Esophagus muscularis mucosa (tissue), 4 donors: ENCODE measurements at regions not wholly inside any gene's neighbourhood (a gene's known extent, or its start where the extent isn't known, plus 50 kb on each side); places are given as distances from the start of the nearest gene placed in this dataset.

Source experiments
- DNase-seq: peaks from one replicate; pipeline ENCODE4 v3.0.0-alpha.2; 2017; ENCODE audit errors: extremely low spot score
- H3K27ac ChIP-seq, 4 donors: fragments of 200-600 bp; sonication (generic); replicated peaks in 1 of 4; 1 replicate in 3 of 4; 2 replicates in 1 of 4; pipeline ENCODE4 v1.5.1; 2016 to 2019; ENCODE audit warnings: mild to moderate bottlenecking in 1 of 4
- H3K27me3 ChIP-seq, 4 donors: fragments of 200-600 bp; sonication (generic); one replicate each; pipeline versions ENCODE4 v1.5.1 to v1.6.0; 2016 to 2019
- H3K36me3 ChIP-seq, 4 donors: fragments of 200-600 bp; sonication (generic); one replicate each; pipeline ENCODE4 v1.5.1; 2016 to 2019
- H3K4me1 ChIP-seq, 4 donors: fragments of 200-600 bp; sonication (generic); one replicate each; pipeline ENCODE4 v1.5.1; 2016 to 2019
- H3K4me3 ChIP-seq, 4 donors: fragments of 200-600 bp; sonication (generic); 1 replicate in 2 of 4; 2 replicates in 2 of 4; pipeline ENCODE4 v1.5.1; 2016 to 2019; ENCODE audit warnings: mild to moderate bottlenecking in 4 of 4, moderate library complexity in 1 of 4
- H3K9me3 ChIP-seq, 4 donors: fragments of 200-600 bp; sonication (generic); 1 replicate in 3 of 4; 2 replicates in 1 of 4; pipeline ENCODE4 v1.5.1; 2016 to 2019
- EP300 ChIP-seq: sonication (generic); formaldehyde crosslinking; IDR thresholded peaks from one replicate; pipeline ENCODE4 v1.6.1; 2017; ENCODE audit warnings: antibody characterized with exemption
- POLR2A ChIP-seq: fragments of 450-650 bp; IDR thresholded peaks from one replicate; pipeline ENCODE4 v1.6.1; 2017; ENCODE audit warnings: antibody characterized with exemption, moderate library complexity, mild to moderate bottlenecking, low read depth
- POLR2AphosphoS5 ChIP-seq, 2 donors: sonication (generic); formaldehyde crosslinking; IDR thresholded peaks; one replicate each; pipeline ENCODE4 v1.6.1; 2017; ENCODE audit warnings: antibody characterized with exemption in 2 of 2
- WGBS: methylation state at CpG from one replicate; pipeline ENCODE4 v1.1.5; 2018; 5-methylcytosine and 5-hydroxymethylcytosine counted together
- intact Hi-C: fragments of 100-400 bp; cut with DNase I; formaldehyde crosslinking; loops from one replicate; pipeline ENCODE4 v1.15.1; 2023
- TF ChIP-seq, protein P1 (sequence below), 3 experiments: fragments of 200-600 bp in 2 of 3; fragments of 450-650 bp in 1 of 3; sonication (generic) in 2 of 3; IDR thresholded peaks; one replicate each; pipeline ENCODE4 v1.5.1; 2017 to 2019; ENCODE audit warnings: antibody characterized with exemption in 3 of 3, mild to moderate bottlenecking in 2 of 3, moderate library complexity in 1 of 3

GRCh38 chr12:90166012-90166411 is 457.4 kb upstream of the ATP2B1 start:
- Histone ChIP-seq H3K27me3 (no peaks in the 10 kb centered on the region), H3K27ac (no peak overlapping the region), H3K9me3 (no peaks in the 10 kb centered on the region), H3K36me3 (no peaks in the 10 kb centered on the region), H3K4me3 (no peak overlapping the region), H3K4me1 (no peaks in the 10 kb centered on the region)
- TF ChIP-seq POLR2A (no peak), POLR2AphosphoS5 (IDR thresholded peaks at IDR 0.05) (no peak), EP300 (no peak)
- TF ChIP-seq, protein P1, sequence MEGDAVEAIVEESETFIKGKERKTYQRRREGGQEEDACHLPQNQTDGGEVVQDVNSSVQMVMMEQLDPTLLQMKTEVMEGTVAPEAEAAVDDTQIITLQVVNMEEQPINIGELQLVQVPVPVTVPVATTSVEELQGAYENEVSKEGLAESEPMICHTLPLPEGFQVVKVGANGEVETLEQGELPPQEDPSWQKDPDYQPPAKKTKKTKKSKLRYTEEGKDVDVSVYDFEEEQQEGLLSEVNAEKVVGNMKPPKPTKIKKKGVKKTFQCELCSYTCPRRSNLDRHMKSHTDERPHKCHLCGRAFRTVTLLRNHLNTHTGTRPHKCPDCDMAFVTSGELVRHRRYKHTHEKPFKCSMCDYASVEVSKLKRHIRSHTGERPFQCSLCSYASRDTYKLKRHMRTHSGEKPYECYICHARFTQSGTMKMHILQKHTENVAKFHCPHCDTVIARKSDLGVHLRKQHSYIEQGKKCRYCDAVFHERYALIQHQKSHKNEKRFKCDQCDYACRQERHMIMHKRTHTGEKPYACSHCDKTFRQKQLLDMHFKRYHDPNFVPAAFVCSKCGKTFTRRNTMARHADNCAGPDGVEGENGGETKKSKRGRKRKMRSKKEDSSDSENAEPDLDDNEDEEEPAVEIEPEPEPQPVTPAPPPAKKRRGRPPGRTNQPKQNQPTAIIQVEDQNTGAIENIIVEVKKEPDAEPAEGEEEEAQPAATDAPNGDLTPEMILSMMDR (IDR thresholded peaks at IDR 0.05) = no peak
- DNase-seq = no peak
- intact Hi-C loops = no loop called here
- WGBS = 100% methylated on average over 1 of the region's 1 CpG

- 77% methylated on average over 3 of the region's 3 CpGs for WGBS
- no peak for DNase-seq
- TF ChIP-seq POLR2AphosphoS5 (IDR thresholded peaks at IDR 0.05) (no peak), POLR2A (no peak), EP300 (no peak)
- TF ChIP-seq, protein P1 (IDR thresholded peaks at IDR 0.05) = no peak
- Histone ChIP-seq H3K27me3 (no peaks in the 10 kb centered on the region), H3K36me3 (no peaks in the 10 kb centered on the region), H3K4me3 (no peak overlapping the region), H3K4me1 (no peaks in the 10 kb centered on the region), H3K9me3 (no peaks in the 10 kb centered on the region), H3K27ac (no peak overlapping the region)
- intact Hi-C loops = no loop called here
These were observed 455.3 kb upstream of the ATP2B1 start for GRCh38 chr12:90163975-90164374.

DNA sequence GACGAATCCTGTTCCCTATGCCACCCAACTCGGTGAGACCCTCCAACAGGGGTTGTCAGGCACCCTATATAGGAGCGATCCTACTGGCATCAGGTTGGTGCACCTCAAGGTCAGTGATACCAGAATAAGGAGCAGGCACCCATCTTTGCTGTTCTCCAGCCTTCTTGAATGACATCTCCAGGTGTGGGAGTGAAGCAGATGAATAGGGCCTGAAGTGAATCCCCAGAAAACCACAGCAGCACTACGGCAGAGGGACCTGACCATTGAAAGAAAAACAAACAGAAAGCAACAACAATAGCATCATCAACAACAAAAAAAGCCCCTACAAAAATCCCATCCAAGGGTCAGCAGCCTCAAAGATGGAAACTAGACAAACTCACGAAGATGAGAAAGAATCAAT is 445.2 kb upstream of the ATP2B1 start:
- TF ChIP-seq POLR2AphosphoS5 (IDR thresholded peaks at IDR 0.05) = no peak
- TF ChIP-seq EP300 = no peak
- TF ChIP-seq, protein P1 (IDR thresholded peaks at IDR 0.05) = no peak
- no peak for TF ChIP-seq POLR2A
- no peak for DNase-seq
- Histone ChIP-seq H3K4me1 (no peaks in the 10 kb centered on the region), H3K9me3 (no peaks in the 10 kb centered on the region), H3K36me3 (no peaks in the 10 kb centered on the region), H3K27ac (no peak overlapping the region), H3K4me3 (no peak overlapping the region), H3K27me3 (no peaks in the 10 kb centered on the region)
- WGBS = 95% methylated on average over 5 of the region's 5 CpGs
- intact Hi-C loops = no loop called here

DNA sequence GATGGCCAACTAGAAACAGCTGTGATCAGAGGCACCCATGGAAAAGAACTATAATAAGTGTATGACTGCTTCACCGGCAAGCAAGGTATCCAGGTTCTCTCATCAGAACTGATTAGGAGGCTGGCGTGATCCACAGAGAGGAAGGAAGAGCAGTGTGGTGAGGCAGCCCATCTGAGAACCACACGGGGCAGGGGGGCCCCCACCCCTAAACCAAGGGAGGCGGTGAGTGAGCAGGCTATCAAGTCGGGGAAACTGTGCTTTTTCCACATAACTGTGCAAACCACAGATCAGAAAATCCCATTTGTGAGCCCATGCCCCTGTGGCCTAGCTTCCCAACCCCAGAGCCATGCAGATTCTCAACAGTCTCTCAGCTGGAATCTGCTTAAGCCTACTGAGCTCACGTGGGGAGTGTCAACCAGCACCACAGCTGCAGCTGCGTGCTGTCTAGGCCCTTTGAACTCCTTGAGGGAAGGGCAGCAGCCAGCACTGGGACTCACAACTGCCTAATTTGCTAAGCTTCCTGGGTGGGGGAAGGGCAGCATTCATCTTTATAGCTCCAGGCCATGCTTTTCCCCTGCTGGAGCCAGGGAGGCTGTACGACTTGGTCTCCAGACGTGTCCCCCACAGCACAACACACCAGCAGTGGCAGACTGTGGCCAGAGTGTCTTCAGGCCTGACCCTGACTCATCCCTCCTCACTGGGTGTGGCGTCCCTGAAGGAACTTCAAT is 444.4 kb upstream of the ATP2B1 start:
- Histone ChIP-seq H3K36me3 (no peaks in the 10 kb centered on the region), H3K27ac (no peak overlapping the region), H3K4me1 (no peaks in the 10 kb centered on the region), H3K9me3 (no peaks in the 10 kb centered on the region), H3K27me3 (no peaks in the 10 kb centered on the region), H3K4me3 (no peak overlapping the region)
- intact Hi-C loops = no loop called here
- DNase-seq = no peak
- WGBS = 78% methylated on average over 7 of the region's 10 CpGs
- TF ChIP-seq EP300 (no peak), POLR2AphosphoS5 (IDR thresholded peaks at IDR 0.05) (no peak), POLR2A (no peak)
- TF ChIP-seq, protein P1 (IDR thresholded peaks at IDR 0.05) = no peak
